ENCODE measurements at regions not wholly inside any gene's neighbourhood (a gene's known extent, or its start where the extent isn't known, plus 50 kb on each side); places are given as distances from the start of the nearest gene placed in this dataset.

- TF ChIP-seq CTCF (conservative IDR thresholded peaks at IDR 0.05): no peak
- no peak overlapping the region for H3K27ac ChIP-seq
Measured at GRCh38 chr14:95433094-95433478, 83.4 kb downstream of the SYNE3 start.

- no peak overlapping the region for H3K27ac ChIP-seq
- peak; percentile 95 for TF ChIP-seq CTCF (conservative IDR thresholded peaks at IDR 0.05)
Measured at GRCh38 chr14:95432144-95433093, 84.0 kb downstream of the SYNE3 start.

GRCh38 chr14:95431199-95432143 is 85.0 kb downstream of the SYNE3 start:
- peak; percentile 72 for TF ChIP-seq CTCF (conservative IDR thresholded peaks at IDR 0.05)
- H3K27ac ChIP-seq: no peak overlapping the region

- H3K27ac ChIP-seq: no peak overlapping the region
- no peak for TF ChIP-seq CTCF (conservative IDR thresholded peaks at IDR 0.05)
Measured at GRCh38 chr14:95428557-95428956, 87.9 kb downstream of the SYNE3 start.

GRCh38 chr14:95426116-95426475 is 90.4 kb downstream of the SYNE3 start:
- H3K27ac ChIP-seq: no peak overlapping the region
- TF ChIP-seq CTCF (conservative IDR thresholded peaks at IDR 0.05): no peak

GRCh38 chr14:95425369-95426115 is 90.9 kb downstream of the SYNE3 start:
- TF ChIP-seq CTCF (conservative IDR thresholded peaks at IDR 0.05): no peak
- H3K27ac ChIP-seq: no peak overlapping the region

Measured in VCaP (cell line).